KOPT-K1 (cell line): ENCODE measurements at regions not wholly inside any gene's neighbourhood (a gene's known extent, or its start where the extent isn't known, plus 50 kb on each side); places are given as distances from the start of the nearest gene placed in this dataset.
A peak's percentile ranks its signal among the peaks of the same experiment; 100 is the strongest.
"Not testable (repeated sequence)": the region's sequence is repeated elsewhere in the genome, so short reads cannot be mapped to it uniquely, and the experiment has no call there.

Experiments used
- H3K27ac ChIP-seq: fragments of 200-600 bp; sonication (generic); 2 replicates; pipeline ENCODE4 v1.5.1; 2016; ENCODE audit warnings: antibody characterized with exemption, mild to moderate bottlenecking, low read depth, low read length; ENCODE audit not compliant: poor library complexity, severe bottlenecking
- H3K36me3 ChIP-seq: fragments of 200-600 bp; sonication (generic); 2 replicates; pipeline ENCODE4 v1.5.1; 2017; ENCODE audit warnings: antibody characterized with exemption, mild to moderate bottlenecking, low read length, moderate library complexity; ENCODE audit not compliant: insufficient read depth
- H3K9me3 ChIP-seq: fragments of 200-600 bp; sonication (generic); 2 replicates; pipeline ENCODE4 v1.5.1; 2017; ENCODE audit warnings: antibody characterized with exemption, low read length, mild to moderate bottlenecking; ENCODE audit not compliant: insufficient read depth, poor library complexity, severe bottlenecking

DNA sequence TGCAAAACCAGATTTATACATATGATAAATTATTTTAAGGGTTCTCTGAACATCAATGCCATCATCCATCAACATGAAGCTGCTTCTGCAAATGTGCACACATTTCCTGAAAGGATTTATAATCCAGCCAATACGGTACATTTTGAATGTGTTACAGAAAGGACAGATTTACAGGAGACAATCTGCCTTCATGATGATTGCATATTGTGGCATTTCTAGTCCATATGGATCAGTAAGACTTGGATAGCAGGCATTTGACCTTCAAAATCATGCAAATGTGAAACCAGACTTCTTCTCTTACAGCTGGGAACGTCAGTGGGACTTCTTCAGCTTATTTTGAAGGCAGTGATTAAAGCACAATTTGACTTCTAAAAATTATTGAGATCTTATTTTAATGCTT lies 217.3 kb upstream of the GK2 start:
- H3K27ac ChIP-seq = peak overlapping the region; percentile 44
- H3K9me3 ChIP-seq = no peaks in the 10 kb centered on the region

DNA sequence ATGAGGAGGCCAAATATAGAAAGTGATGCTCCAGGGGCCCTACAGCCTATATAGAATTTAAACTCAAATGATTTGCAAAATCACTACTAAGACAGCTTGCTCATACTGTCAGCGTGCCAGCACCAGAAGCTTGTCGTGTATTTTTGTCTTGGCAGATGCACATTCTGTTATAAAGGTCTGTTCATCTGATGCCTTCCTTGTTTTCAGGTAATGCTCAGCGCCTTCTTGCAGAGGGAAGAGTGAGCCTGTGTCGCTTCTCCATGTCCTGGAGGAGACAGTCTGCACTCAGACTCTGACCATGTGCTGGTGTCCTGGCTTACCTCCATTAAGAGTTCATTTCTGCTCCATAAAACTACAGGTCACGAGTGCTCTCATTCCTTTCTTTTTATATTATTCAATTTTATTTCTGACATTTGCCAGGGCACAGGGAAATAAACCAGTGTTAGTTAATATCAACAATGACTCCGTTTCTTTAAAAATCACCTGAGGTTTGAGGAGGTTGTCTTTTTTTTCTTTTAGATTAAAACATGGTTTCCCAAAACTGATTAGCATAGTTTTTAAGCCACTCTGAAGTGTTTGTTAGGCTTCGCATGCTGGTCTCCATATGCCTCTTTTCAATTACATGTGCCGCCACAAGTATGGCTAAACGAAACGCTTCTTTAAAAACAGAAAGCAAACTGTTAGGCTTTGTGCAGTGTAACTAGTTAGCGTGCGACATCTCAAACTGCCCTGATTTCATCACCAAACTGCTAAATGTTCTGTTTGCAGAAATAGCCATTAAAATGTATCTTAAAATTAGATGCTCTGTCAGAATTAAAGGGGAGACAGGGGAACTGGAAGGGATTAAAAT lies 215.2 kb upstream of the GK2 start:
- H3K36me3 ChIP-seq = no peaks in the 10 kb centered on the region
- H3K9me3 ChIP-seq = no peaks in the 10 kb centered on the region
- no peak overlapping the region for H3K27ac ChIP-seq

More for the DNA sequence above, 217.3 kb upstream of the GK2 start:
- no peaks in the 10 kb centered on the region for H3K36me3 ChIP-seq

DNA sequence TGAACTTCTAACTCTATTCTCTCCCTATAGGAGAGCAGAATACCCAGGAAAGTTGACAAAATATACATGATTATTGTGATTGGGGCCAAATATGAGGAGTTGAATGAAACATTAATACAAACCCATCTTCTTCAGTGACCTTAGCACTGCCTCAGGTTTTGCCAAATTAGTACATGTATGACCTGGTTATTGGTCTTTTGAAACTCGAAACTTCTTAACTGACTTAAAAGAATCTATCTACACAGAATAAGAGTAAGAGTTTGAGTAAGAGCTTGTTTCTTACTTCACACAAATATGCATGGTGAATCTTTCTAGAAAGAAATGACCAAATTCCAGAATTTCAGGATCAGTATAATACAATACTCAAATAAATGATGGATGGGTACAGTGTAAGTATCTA lies 213.0 kb upstream of the GK2 start:
- H3K9me3 ChIP-seq = no peaks in the 10 kb centered on the region
- no peaks in the 10 kb centered on the region for H3K36me3 ChIP-seq
- H3K27ac ChIP-seq = no peak overlapping the region

DNA sequence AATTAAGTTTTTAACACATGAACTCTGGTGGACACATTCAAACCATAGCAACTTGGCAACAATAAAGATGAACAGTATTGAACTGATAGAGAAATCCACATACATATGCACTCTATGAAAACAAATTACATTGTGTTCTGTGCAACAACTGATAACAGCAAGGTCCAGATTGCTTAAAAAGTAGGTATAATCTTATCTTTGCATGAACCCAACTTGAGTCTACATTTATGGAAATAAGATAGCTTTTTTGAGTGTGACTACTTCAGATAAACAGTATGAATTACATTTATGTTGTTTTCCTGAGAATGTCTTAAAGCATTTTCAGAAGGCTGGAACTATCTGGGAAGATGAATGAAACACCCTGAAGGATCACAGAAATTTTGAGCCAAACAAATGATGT lies 212.6 kb upstream of the GK2 start:
- H3K27ac ChIP-seq = no peak overlapping the region
- no peaks in the 10 kb centered on the region for H3K9me3 ChIP-seq
- H3K36me3 ChIP-seq = no peaks in the 10 kb centered on the region

GRCh38 chr4:79613269-79613935 lies 205.4 kb upstream of the GK2 start:
- H3K36me3 ChIP-seq = no peaks in the 10 kb centered on the region
- no peak overlapping the region for H3K27ac ChIP-seq
- no peaks in the 10 kb centered on the region for H3K9me3 ChIP-seq

DNA sequence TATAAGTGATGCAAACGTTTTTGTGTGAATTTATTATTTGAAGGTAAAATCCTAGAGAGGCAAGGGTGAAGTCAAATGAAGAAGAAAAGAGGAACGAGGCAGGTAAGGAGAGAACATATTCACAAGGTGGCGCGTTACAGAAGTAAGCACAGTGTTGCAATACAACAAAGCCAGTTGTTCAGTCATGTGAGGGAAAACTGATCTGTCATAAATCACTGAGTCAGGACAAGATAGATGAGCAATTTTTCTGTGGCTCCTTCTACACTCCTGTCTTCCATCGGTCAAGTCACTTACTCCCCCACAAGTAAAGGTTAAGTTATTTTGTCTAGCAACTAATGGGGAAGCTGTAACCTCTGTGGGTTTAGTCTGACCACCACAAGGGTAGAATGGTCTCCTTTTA lies 203.0 kb upstream of the GK2 start:
- no peak overlapping the region for H3K27ac ChIP-seq
- H3K9me3 ChIP-seq = no peaks in the 10 kb centered on the region
- no peaks in the 10 kb centered on the region for H3K36me3 ChIP-seq

GRCh38 chr4:79609817-79610216 lies 201.8 kb upstream of the GK2 start:
- Histone ChIP-seq H3K36me3 (no peaks in the 10 kb centered on the region), H3K9me3 (no peaks in the 10 kb centered on the region), H3K27ac (no peak overlapping the region)

GRCh38 chr4:79607979-79608378 lies 200.0 kb upstream of the GK2 start:
- Histone ChIP-seq H3K36me3 (no peaks in the 10 kb centered on the region), H3K27ac (no peak overlapping the region), H3K9me3 (no peaks in the 10 kb centered on the region)

GRCh38 chr4:79604152-79604551 lies 196.1 kb upstream of the GK2 start:
- Histone ChIP-seq H3K9me3 (peaks cover 8% of the 10 kb centered on the region), H3K36me3 (no peaks in the 10 kb centered on the region), H3K27ac (no peak overlapping the region)

DNA sequence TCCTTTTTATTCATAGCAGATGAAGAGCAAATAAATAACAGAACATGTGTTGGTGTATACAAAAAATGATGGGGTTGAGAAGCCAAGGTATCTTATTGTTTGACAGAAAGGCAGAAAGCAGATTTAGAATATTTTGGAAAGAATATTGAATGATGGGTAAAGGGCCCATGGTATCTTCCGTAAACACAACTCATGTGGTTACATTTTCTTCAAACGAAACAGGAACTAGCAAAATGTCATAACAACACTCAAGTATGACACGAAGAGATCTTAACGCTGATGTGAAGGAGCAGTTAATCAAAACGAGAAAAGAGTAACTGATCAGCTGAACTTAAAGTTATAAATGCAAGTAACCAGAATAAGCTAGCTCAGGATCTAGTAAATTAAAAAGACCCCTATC lies 195.7 kb upstream of the GK2 start:
- peaks cover 8% of the 10 kb centered on the region for H3K9me3 ChIP-seq
- no peaks in the 10 kb centered on the region for H3K36me3 ChIP-seq
- H3K27ac ChIP-seq = no peak overlapping the region

GRCh38 chr4:79599691-79600090 lies 191.7 kb upstream of the GK2 start:
- Histone ChIP-seq H3K36me3 (no peaks in the 10 kb centered on the region), H3K9me3 (peaks cover 10% of the 10 kb centered on the region), H3K27ac (no peak overlapping the region)

- H3K9me3 ChIP-seq = peaks cover 10% of the 10 kb centered on the region
- no peak overlapping the region for H3K27ac ChIP-seq
- no peaks in the 10 kb centered on the region for H3K36me3 ChIP-seq
Observed at GRCh38 chr4:79598801-79599200, 190.8 kb upstream of the GK2 start.

DNA sequence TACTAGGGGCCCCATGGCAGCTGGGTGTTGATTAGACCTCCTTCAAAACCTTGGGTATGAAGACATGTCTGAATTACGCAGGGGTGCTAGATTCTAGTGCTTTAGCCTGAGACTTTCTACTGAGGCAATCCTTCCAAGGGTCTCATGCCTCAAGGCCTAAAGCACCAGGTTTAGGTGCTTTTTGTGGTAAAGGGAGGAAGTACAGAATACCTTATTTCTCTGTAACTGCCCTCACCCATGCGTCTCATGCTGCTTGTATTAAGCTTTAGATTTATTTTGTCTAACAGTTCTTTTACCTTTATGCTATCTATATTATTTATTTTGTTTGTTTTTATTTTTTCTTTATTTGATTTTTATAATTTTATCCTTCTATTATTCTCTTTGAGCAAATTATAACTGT lies 190.2 kb upstream of the GK2 start:
- no peak overlapping the region for H3K27ac ChIP-seq
- no peaks in the 10 kb centered on the region for H3K36me3 ChIP-seq
- H3K9me3 ChIP-seq = peaks cover 10% of the 10 kb centered on the region

GRCh38 chr4:79597266-79597665 lies 189.2 kb upstream of the GK2 start:
- Histone ChIP-seq H3K9me3 (peaks cover 5% of the 10 kb centered on the region), H3K36me3 (no peaks in the 10 kb centered on the region), H3K27ac (no peak overlapping the region)

- not testable (repeated sequence) for H3K9me3 ChIP-seq, H3K27ac ChIP-seq, H3K36me3 ChIP-seq
Observed at GRCh38 chr4:79592218-79592617, 184.2 kb upstream of the GK2 start.

DNA sequence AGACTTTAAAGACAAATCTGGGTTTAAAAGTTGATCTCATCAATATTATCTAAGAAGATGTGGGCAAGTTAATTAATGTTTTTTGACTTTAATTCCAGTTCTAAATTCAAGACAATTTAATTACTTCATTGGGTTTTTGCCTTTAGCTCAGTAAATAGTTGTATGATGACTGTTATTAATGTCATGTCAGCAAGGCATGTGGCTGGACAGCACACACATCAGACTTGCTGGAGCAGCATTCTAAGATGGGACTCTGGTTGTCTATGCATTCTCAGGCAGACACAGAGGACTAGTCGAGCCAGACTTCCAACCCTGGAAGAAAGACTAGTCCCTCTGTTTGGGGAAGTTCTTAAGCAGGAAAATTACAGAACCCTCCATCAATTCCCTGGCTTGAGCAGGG lies 180.7 kb upstream of the GK2 start:
- H3K27ac ChIP-seq = no peak overlapping the region
- H3K9me3 ChIP-seq = no peaks in the 10 kb centered on the region
- H3K36me3 ChIP-seq = no peaks in the 10 kb centered on the region
